ENCODE measurements at regions not wholly inside any gene's neighbourhood (a gene's known extent, or its start where the extent isn't known, plus 50 kb on each side); places are given as distances from the start of the nearest gene placed in this dataset.

- no peak for TF ChIP-seq CTCF (IDR thresholded peaks at IDR 0.05)
- no peak for TF ChIP-seq EP300 (IDR thresholded peaks at IDR 0.05)
- TF ChIP-seq POLR2AphosphoS5 (IDR thresholded peaks at IDR 0.05): no peak
Observed at GRCh38 chr5:99949361-99949760, 585.8 kb upstream of the FAM174A start.
